H1 (cell line): ENCODE measurements at regions not wholly inside any gene's neighbourhood (a gene's known extent, or its start where the extent isn't known, plus 50 kb on each side); places are given as distances from the start of the nearest gene placed in this dataset.

Source experiments
- CTCF ChIA-PET: fragments of 300-600 bp; sonication (Branson Sonifier 250); formaldehyde crosslinking; loops from one replicate; lab custom pipeline; 2021; ENCODE audit not compliant: partially characterized antibody; lab: Charles Lee
- POLR2A ChIA-PET: fragments of 300-600 bp; sonication (Branson Sonifier 250); formaldehyde crosslinking; loops from one replicate; lab custom pipeline; 2021; ENCODE audit warnings: inconsistent platforms; ENCODE audit not compliant: partially characterized antibody; lab: Charles Lee
- DNase-seq, 2 experiments: peaks; one replicate each; pipeline versions ENCODE4 v3.0.0 to v3.0.0-alpha.2; 2010 to 2022; ENCODE audit warnings: low spot score in 2 of 2, low read depth in 1 of 2, mixed read lengths in 1 of 2
- FAIRE-seq: peaks from 2 replicates; lab custom pipeline; 2011; peaks lifted over from hg19 to GRCh38; lab: Jason Lieb, UNC
- H2AFZ ChIP-seq: 2 replicates; pipeline ENCODE4 v1.8.1; 2012; ENCODE audit warnings: low read length, inconsistent platforms
- H2AK5ac ChIP-seq: 2 replicates; pipeline ENCODE4 v1.6.1; 2013; ENCODE audit warnings: low read depth, low read length
- H2BK120ac ChIP-seq: replicated peaks from 2 replicates; pipeline ENCODE3; 2013; ENCODE audit warnings: low read depth, low read length, inconsistent platforms
- H2BK12ac ChIP-seq: 2 replicates; pipeline ENCODE4 v1.6.1; 2013; ENCODE audit warnings: low read depth, low read length
- H2BK15ac ChIP-seq: 2 replicates; pipeline ENCODE4 v1.6.1; 2013; ENCODE audit warnings: low read length
- H2BK20ac ChIP-seq: 2 replicates; pipeline ENCODE4 v1.6.1; 2013; ENCODE audit warnings: low read length
- H2BK5ac ChIP-seq: 2 replicates; pipeline ENCODE4 v1.6.1; 2013; ENCODE audit warnings: low read depth, low read length
- H3K14ac ChIP-seq: 2 replicates; pipeline ENCODE4 v1.6.1; 2013; ENCODE audit warnings: inconsistent platforms; ENCODE audit not compliant: insufficient read length
- H3K18ac ChIP-seq: 2 replicates; pipeline ENCODE4 v1.6.1; 2013; ENCODE audit warnings: low read length; ENCODE audit errors: extremely low read depth
- H3K23ac ChIP-seq: 2 replicates; pipeline ENCODE4 v1.6.1; 2013; ENCODE audit warnings: inconsistent platforms; ENCODE audit not compliant: insufficient read length
- H3K23me2 ChIP-seq: 2 replicates; pipeline ENCODE4 v1.6.1; 2013; ENCODE audit warnings: low read depth, low read length
- H3K27ac ChIP-seq: 2 replicates; pipeline ENCODE4 v1.6.1; 2011; ENCODE audit warnings: low read depth, low read length, inconsistent platforms
- H3K27me3 ChIP-seq, 4 experiments: replicated peaks in 1 of 4; 1 replicate in 1 of 4; 2 replicates in 3 of 4; pipeline versions ENCODE4 v1.6.1 to v1.8.1; 2011 to 2013; ENCODE audit warnings: low read length in 3 of 4, mild to moderate bottlenecking in 3 of 4, inconsistent platforms in 2 of 4, mixed read lengths in 2 of 4, moderate library complexity in 1 of 4; ENCODE audit not compliant: control insufficient read depth in 3 of 4, insufficient read depth in 3 of 4; ENCODE audit errors: extremely low read depth in 1 of 4
- H3K36me3 ChIP-seq, 4 experiments: 2 replicates each; pipeline versions ENCODE4 v1.6.1 to v1.8.1; 2011 to 2013; ENCODE audit warnings: mild to moderate bottlenecking in 4 of 4, low read length in 3 of 4, moderate library complexity in 2 of 4, control low read depth in 1 of 4, inconsistent platforms in 1 of 4; ENCODE audit not compliant: insufficient read depth in 4 of 4, control insufficient read depth in 2 of 4
- H3K4ac ChIP-seq: replicated peaks from 2 replicates; pipeline ENCODE3; 2013; ENCODE audit warnings: low read length, low read depth, mixed read lengths, inconsistent platforms; ENCODE audit not compliant: insufficient read length
- H3K4me1 ChIP-seq, 4 experiments: replicated peaks in 1 of 4; 1 replicate in 1 of 4; 2 replicates in 3 of 4; pipeline versions ENCODE4 v1.6.1 to v1.8.1; 2011 to 2013; ENCODE audit warnings: low read length in 3 of 4, inconsistent platforms in 2 of 4, mixed read lengths in 1 of 4; ENCODE audit not compliant: insufficient read depth in 4 of 4, control insufficient read depth in 3 of 4
- H3K4me2 ChIP-seq, 2 experiments: 2 replicates each; pipeline versions ENCODE4 v1.6.1 to v1.8.1; 2011 to 2013; ENCODE audit warnings: low read depth in 2 of 2, low read length in 2 of 2, control low read depth in 1 of 2, inconsistent platforms in 1 of 2, mild to moderate bottlenecking in 1 of 2; ENCODE audit not compliant: insufficient read depth in 1 of 2
- H3K4me3 ChIP-seq, 4 experiments: fragments of 200-600, 300-600 bp in 1 of 4; sonication (generic), shearing (Covaris generic), sonication (Bioruptor Twin) in 1 of 4; 2 replicates each; pipeline versions ENCODE4 v1.5.1 to v1.8.1; 2011 to 2016; ENCODE audit warnings: low read length in 4 of 4, low read depth in 3 of 4, control low read depth in 2 of 4, inconsistent platforms in 2 of 4, mild to moderate bottlenecking in 2 of 4, mixed read lengths in 1 of 4, moderate library complexity in 1 of 4; ENCODE audit not compliant: insufficient read depth in 2 of 4; ENCODE audit errors: extremely low read depth in 1 of 4
- H3K56ac ChIP-seq: replicated peaks from 2 replicates; pipeline ENCODE3; 2013; ENCODE audit warnings: low read depth, mild to moderate bottlenecking, mixed read lengths, low read length, inconsistent platforms; ENCODE audit not compliant: insufficient read length
- H3K79me1 ChIP-seq: 2 replicates; pipeline ENCODE4 v1.6.1; 2013; ENCODE audit warnings: low read depth, low read length, control low read depth
- H3K79me2 ChIP-seq, 2 experiments: 2 replicates each; pipeline versions ENCODE4 v1.6.1 to v1.8.1; 2012 to 2013; ENCODE audit warnings: low read length in 2 of 2, mild to moderate bottlenecking in 2 of 2, inconsistent platforms in 1 of 2; ENCODE audit not compliant: insufficient read depth in 2 of 2, control insufficient read depth in 1 of 2
- H3K9ac ChIP-seq, 4 experiments: replicated peaks in 1 of 4; 1 replicate in 1 of 4; 2 replicates in 3 of 4; pipeline versions ENCODE4 v1.6.1 to v1.8.1; 2011 to 2013; ENCODE audit warnings: low read depth in 3 of 4, low read length in 3 of 4, control low read depth in 2 of 4, mild to moderate bottlenecking in 2 of 4, moderate library complexity in 2 of 4, inconsistent platforms in 1 of 4; ENCODE audit errors: extremely low read depth in 1 of 4
- H3K9me3 ChIP-seq, 2 experiments: 2 replicates each; pipeline versions ENCODE4 v1.6.1 to v1.8.1; 2012 to 2013; ENCODE audit warnings: mild to moderate bottlenecking in 2 of 2, moderate library complexity in 2 of 2, control low read depth in 1 of 2, inconsistent platforms in 1 of 2, low read depth in 1 of 2, low read length in 1 of 2, mixed read lengths in 1 of 2; ENCODE audit not compliant: insufficient read depth in 2 of 2
- H4K20me1 ChIP-seq, 2 experiments: replicated peaks in 1 of 2; 2 replicates each; pipeline versions ENCODE3 to v1.8.1; 2011 to 2013; ENCODE audit warnings: inconsistent platforms in 2 of 2, low read length in 2 of 2, mild to moderate bottlenecking in 1 of 2; ENCODE audit not compliant: insufficient read depth in 2 of 2, control insufficient read depth in 1 of 2
- H4K5ac ChIP-seq: 2 replicates; pipeline ENCODE4 v1.6.1; 2013; ENCODE audit warnings: low read length, low read depth, mixed read lengths, inconsistent platforms; ENCODE audit not compliant: insufficient read length
- H4K8ac ChIP-seq: 2 replicates; pipeline ENCODE4 v1.8.0; 2013; ENCODE audit warnings: mild to moderate bottlenecking, moderate library complexity, low read length, inconsistent platforms; ENCODE audit not compliant: insufficient read depth; ENCODE audit errors: extremely low read depth
- H4K91ac ChIP-seq: replicated peaks from 2 replicates; pipeline ENCODE3; 2013; ENCODE audit warnings: low read length, mixed read lengths, inconsistent platforms; ENCODE audit not compliant: insufficient read length
- ASH2L ChIP-seq: fragments of 200-600, 300-600 bp; sonication (generic); IDR thresholded peaks from one replicate; pipeline ENCODE4 v1.7.1; 2017; ENCODE audit warnings: low read length
- CEBPB ChIP-seq: IDR thresholded peaks from 2 replicates; pipeline ENCODE4 v1.6.1; 2012; ENCODE audit warnings: low read depth, low read length
- HDAC6 ChIP-seq: IDR thresholded peaks from one replicate; pipeline ENCODE4 v1.7.1; 2012; ENCODE audit warnings: low read depth, mild to moderate bottlenecking, inconsistent platforms, low read length, moderate library complexity
- JUN ChIP-seq: IDR thresholded peaks from 2 replicates; pipeline ENCODE4 v1.6.1; 2011; ENCODE audit warnings: low read depth, mild to moderate bottlenecking, improper control_type of control experiment, low read length
- SP1 ChIP-seq: IDR thresholded peaks from 2 replicates; pipeline ENCODE4 v1.6.1; 2011; ENCODE audit warnings: low read depth, low read length

- Histone ChIP-seq H3K4ac (no peak overlapping the region), H3K56ac (no peak overlapping the region), H4K20me1 (no peaks in the 10 kb centered on the region), H2BK20ac (no peak overlapping the region), H3K18ac (no peak overlapping the region), H3K36me3 (no peaks in the 10 kb centered on the region), H3K23ac (no peak overlapping the region), H3K14ac (no peak overlapping the region), H2BK120ac (no peak overlapping the region), H3K27ac (no peak overlapping the region), H2AFZ (no peak overlapping the region), H3K79me1 (no peaks in the 10 kb centered on the region), H3K4me3 (no peak overlapping the region), H2BK15ac (no peak overlapping the region)
- no peak for FAIRE-seq
- CTCF ChIA-PET, result interaction anchor here (0.5 kb wide), 1 partner anchor 502 kb away, joined by 3 read pairs; no protein-coding TSS in a partner anchor
- TF ChIP-seq JUN (no peak), ASH2L (no peak), CEBPB (no peak), SP1 (no peak), HDAC6 (no peak)
- TF ChIP-seq, all 59 proteins: peak for 0
- no peaks in the 10 kb centered on the region for H3K23me2 ChIP-seq
- no peak overlapping the region for H3K4me2 ChIP-seq
- H3K9ac ChIP-seq, result no peak overlapping the region
- H3K4me1 ChIP-seq, result no peaks in the 10 kb centered on the region
- H2BK12ac ChIP-seq, result no peak overlapping the region
- H2BK5ac ChIP-seq, result no peak overlapping the region
- H2AK5ac ChIP-seq, result no peak overlapping the region
- H4K5ac ChIP-seq, result no peak overlapping the region
- H4K91ac ChIP-seq, result no peak overlapping the region
- H3K27me3 ChIP-seq, result no peaks in the 10 kb centered on the region
- no peak for DNase-seq
- H3K9me3 ChIP-seq, result no peaks in the 10 kb centered on the region
- no peaks in the 10 kb centered on the region for H3K79me2 ChIP-seq
- POLR2A ChIA-PET, result no interaction called here
- no peak overlapping the region for H4K8ac ChIP-seq
Measured at GRCh38 chr6:78110641-78111040, 457.8 kb downstream of the MEI4 start.
